Progenitor cell of endocrine pancreas (in vitro differentiated cells): ENCODE measurements at regions not wholly inside any gene's neighbourhood (a gene's known extent, or its start where the extent isn't known, plus 50 kb on each side); places are given as distances from the start of the nearest gene placed in this dataset.

ENCODE experiments used
- DNase-seq: peaks from one replicate; pipeline ENCODE4 v3.0.0; 2021; ENCODE audit warnings: low spot score; ENCODE audit not compliant: unreplicated experiment
- H3K27ac Mint-ChIP-seq: 2 replicates; pipeline ENCODE4 v1.8.0; 2021; ENCODE audit warnings: mild to moderate bottlenecking, moderate library complexity, mixed read lengths
- H3K27me3 Mint-ChIP-seq: 2 replicates; pipeline ENCODE4 v1.8.0; 2021; ENCODE audit warnings: mixed read lengths
- H3K36me3 Mint-ChIP-seq: 2 replicates; pipeline ENCODE4 v1.8.0; 2022; ENCODE audit warnings: mixed read lengths; ENCODE audit not compliant: insufficient read depth
- H3K4me1 Mint-ChIP-seq: 2 replicates; pipeline ENCODE4 v1.8.0; 2021; ENCODE audit warnings: low read depth, mixed read lengths
- H3K4me3 Mint-ChIP-seq: 2 replicates; pipeline ENCODE4 v1.8.0; 2021; ENCODE audit warnings: low read depth, mild to moderate bottlenecking, moderate library complexity, mixed read lengths
- H3K9me3 Mint-ChIP-seq: 2 replicates; pipeline ENCODE4 v1.8.0; 2021; ENCODE audit warnings: low read depth, mixed read lengths
- TF ChIP-seq, protein P1 (sequence below): fragments of 200-600 bp; sonication (generic); IDR thresholded peaks from one replicate; pipeline ENCODE4 v1.5.0; 2021; ENCODE audit warnings: antibody characterized with exemption, mild to moderate bottlenecking; ENCODE audit not compliant: unreplicated experiment

DNA sequence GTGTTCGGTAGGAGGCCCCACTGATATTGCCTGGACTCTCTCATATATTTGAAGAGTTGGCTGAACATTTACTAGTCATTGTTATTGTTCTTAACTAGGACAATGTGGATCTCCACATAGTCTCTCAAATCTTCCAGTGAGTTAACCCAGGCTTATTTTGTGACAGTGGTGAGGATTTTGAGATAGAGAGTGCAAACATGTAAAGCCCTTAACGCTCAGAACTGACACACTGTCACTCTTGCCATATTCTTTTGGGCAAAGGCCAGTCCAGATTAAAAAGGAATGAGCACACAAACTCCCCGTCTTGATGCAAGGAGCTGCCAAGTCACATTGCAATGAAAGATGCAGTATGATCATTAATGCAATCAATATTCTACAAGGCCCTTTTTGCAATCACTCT is 431.9 kb upstream of the AZI2 start:
- TF ChIP-seq, protein P1, sequence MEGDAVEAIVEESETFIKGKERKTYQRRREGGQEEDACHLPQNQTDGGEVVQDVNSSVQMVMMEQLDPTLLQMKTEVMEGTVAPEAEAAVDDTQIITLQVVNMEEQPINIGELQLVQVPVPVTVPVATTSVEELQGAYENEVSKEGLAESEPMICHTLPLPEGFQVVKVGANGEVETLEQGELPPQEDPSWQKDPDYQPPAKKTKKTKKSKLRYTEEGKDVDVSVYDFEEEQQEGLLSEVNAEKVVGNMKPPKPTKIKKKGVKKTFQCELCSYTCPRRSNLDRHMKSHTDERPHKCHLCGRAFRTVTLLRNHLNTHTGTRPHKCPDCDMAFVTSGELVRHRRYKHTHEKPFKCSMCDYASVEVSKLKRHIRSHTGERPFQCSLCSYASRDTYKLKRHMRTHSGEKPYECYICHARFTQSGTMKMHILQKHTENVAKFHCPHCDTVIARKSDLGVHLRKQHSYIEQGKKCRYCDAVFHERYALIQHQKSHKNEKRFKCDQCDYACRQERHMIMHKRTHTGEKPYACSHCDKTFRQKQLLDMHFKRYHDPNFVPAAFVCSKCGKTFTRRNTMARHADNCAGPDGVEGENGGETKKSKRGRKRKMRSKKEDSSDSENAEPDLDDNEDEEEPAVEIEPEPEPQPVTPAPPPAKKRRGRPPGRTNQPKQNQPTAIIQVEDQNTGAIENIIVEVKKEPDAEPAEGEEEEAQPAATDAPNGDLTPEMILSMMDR, result no peak
- H3K27me3 Mint-ChIP-seq, result peaks cover 3% of the 10 kb centered on the region
- no peaks in the 10 kb centered on the region for H3K9me3 Mint-ChIP-seq
- H3K4me1 Mint-ChIP-seq, result peaks cover 22% of the 10 kb centered on the region
- H3K27ac Mint-ChIP-seq, result no peak overlapping the region
- H3K36me3 Mint-ChIP-seq, result no peaks in the 10 kb centered on the region
- DNase-seq, result no peak
- no peak overlapping the region for H3K4me3 Mint-ChIP-seq

DNA sequence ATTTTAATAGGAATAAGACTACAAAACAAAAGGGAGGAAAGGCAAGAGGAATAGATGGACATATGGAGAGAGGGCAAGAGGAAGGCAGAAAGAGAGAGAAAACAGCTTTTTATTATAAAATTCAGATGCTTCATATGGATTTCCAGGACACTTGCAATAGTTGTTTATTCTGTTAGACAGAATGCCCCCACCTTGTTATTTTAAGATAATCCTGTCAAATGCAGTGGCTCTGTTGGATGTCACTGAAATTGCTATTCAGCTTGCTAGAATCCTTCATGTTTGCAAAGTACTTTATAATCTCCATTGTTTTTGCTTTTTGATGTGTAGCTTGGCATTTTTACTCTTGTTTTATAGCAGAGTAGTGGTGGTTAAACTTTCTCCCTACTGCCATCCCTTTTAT is 432.4 kb upstream of the AZI2 start:
- TF ChIP-seq, protein P1, result no peak
- Mint-ChIP-seq H3K4me3 (no peak overlapping the region), H3K9me3 (no peaks in the 10 kb centered on the region), H3K27ac (no peak overlapping the region), H3K4me1 (peaks cover 22% of the 10 kb centered on the region), H3K36me3 (no peaks in the 10 kb centered on the region), H3K27me3 (peaks cover 2% of the 10 kb centered on the region)
- DNase-seq, result no peak

DNA sequence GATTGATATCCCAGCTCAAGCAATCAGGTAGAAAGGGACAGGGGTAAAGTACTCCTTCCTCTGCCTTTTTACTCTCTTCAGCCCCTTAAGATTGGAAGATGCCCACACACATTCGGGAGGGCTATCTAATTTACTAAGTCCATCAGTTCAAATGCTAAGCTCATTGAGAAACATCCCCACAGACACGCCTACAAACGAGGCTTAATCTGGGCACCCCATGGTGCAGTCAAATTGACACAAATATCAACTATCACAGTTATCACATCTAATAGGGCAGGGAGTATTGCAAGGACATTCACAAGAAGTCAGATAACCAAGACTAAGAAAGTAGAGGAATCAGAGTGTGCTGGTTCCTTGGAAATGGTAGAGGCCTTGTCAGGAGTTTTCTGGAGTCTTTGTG is 437.8 kb upstream of the AZI2 start:
- Mint-ChIP-seq H3K27me3 (peaks cover 2% of the 10 kb centered on the region), H3K4me1 (peaks cover 4% of the 10 kb centered on the region), H3K9me3 (no peaks in the 10 kb centered on the region), H3K36me3 (no peaks in the 10 kb centered on the region), H3K4me3 (no peak overlapping the region), H3K27ac (no peak overlapping the region)
- TF ChIP-seq, protein P1, result no peak
- DNase-seq, result no peak

- no peaks in the 10 kb centered on the region for H3K4me1 Mint-ChIP-seq
- H3K27ac Mint-ChIP-seq, result no peak overlapping the region
- H3K9me3 Mint-ChIP-seq, result no peaks in the 10 kb centered on the region
- H3K36me3 Mint-ChIP-seq, result no peaks in the 10 kb centered on the region
- DNase-seq, result no peak
- no peak overlapping the region for H3K4me3 Mint-ChIP-seq
- TF ChIP-seq, protein P1, result no peak
- H3K27me3 Mint-ChIP-seq, result peaks cover 2% of the 10 kb centered on the region
These were observed 439.9 kb upstream of the AZI2 start for GRCh38 chr3:28788571-28788970.

- H3K36me3 Mint-ChIP-seq, result no peaks in the 10 kb centered on the region
- H3K4me3 Mint-ChIP-seq, result no peak overlapping the region
- TF ChIP-seq, protein P1, result no peak
- H3K27ac Mint-ChIP-seq, result no peak overlapping the region
- H3K27me3 Mint-ChIP-seq, result peaks cover 2% of the 10 kb centered on the region
- no peaks in the 10 kb centered on the region for H3K9me3 Mint-ChIP-seq
- no peaks in the 10 kb centered on the region for H3K4me1 Mint-ChIP-seq
- DNase-seq, result no peak
These were observed 443.2 kb upstream of the AZI2 start for GRCh38 chr3:28791713-28792255.
